ENCODE measurements at regions not wholly inside any gene's neighbourhood (a gene's known extent, or its start where the extent isn't known, plus 50 kb on each side); places are given as distances from the start of the nearest gene placed in this dataset.

DNA sequence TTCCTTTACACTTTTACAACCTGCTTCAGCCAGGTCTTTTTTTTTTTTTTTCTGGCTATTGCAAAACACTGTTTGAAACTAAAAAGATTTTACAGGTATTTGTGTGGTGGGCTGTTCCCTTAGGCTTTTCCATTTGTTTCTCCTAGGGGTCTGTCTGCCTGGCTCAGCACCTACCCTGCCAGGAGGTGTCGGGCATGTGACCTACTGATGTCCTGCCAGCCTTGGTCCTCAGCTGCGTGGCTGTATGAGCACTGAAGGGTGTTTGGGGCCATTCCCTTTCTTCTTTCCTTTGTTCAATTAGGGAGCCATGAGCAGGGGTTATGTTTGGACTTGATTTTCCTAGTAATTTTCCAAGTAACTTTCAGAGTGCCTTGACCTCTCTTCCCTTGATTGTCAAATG, 269.2 kb upstream of the SALL1 start:
- TF ChIP-seq, protein P1, sequence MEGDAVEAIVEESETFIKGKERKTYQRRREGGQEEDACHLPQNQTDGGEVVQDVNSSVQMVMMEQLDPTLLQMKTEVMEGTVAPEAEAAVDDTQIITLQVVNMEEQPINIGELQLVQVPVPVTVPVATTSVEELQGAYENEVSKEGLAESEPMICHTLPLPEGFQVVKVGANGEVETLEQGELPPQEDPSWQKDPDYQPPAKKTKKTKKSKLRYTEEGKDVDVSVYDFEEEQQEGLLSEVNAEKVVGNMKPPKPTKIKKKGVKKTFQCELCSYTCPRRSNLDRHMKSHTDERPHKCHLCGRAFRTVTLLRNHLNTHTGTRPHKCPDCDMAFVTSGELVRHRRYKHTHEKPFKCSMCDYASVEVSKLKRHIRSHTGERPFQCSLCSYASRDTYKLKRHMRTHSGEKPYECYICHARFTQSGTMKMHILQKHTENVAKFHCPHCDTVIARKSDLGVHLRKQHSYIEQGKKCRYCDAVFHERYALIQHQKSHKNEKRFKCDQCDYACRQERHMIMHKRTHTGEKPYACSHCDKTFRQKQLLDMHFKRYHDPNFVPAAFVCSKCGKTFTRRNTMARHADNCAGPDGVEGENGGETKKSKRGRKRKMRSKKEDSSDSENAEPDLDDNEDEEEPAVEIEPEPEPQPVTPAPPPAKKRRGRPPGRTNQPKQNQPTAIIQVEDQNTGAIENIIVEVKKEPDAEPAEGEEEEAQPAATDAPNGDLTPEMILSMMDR (IDR thresholded peaks at IDR 0.05), result no peak
- TF ChIP-seq POLR2A (IDR thresholded peaks at IDR 0.05), result no peak

Data from uterus (tissue), 2 donors.